HuH-7 (cell line): ENCODE measurements at regions not wholly inside any gene's neighbourhood (a gene's known extent, or its start where the extent isn't known, plus 50 kb on each side); places are given as distances from the start of the nearest gene placed in this dataset.

ENCODE experiments used
- DNase-seq: peaks from one replicate; pipeline ENCODE4 v3.0.0; 2011; ENCODE audit warnings: low spot score

- no peak for DNase-seq
These were observed 96.2 kb downstream of the DUSP6 start for GRCh38 chr12:89256060-89256459.

- DNase-seq: no peak
These were observed 98.8 kb downstream of the DUSP6 start for GRCh38 chr12:89253488-89253887.

DNA sequence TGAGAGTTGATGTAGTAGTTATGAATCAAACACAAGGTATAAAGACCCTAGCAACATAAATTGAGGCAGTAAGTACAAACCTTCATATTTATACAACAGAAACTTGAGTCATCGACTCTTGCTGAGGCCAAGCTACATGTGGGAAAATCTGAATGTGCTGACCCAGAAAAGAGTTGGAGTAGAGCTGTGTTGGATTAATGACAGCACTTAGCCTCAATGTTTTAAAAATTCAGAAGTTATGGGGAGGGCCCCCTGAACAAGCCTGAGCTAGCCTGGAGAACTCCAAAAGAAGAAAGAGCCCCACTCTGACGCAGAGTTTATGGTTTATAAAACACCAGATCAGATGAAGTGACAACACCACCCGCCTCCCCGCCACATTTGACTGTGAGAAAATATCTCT lies 100.0 kb downstream of the DUSP6 start:
- no peak for DNase-seq

DNA sequence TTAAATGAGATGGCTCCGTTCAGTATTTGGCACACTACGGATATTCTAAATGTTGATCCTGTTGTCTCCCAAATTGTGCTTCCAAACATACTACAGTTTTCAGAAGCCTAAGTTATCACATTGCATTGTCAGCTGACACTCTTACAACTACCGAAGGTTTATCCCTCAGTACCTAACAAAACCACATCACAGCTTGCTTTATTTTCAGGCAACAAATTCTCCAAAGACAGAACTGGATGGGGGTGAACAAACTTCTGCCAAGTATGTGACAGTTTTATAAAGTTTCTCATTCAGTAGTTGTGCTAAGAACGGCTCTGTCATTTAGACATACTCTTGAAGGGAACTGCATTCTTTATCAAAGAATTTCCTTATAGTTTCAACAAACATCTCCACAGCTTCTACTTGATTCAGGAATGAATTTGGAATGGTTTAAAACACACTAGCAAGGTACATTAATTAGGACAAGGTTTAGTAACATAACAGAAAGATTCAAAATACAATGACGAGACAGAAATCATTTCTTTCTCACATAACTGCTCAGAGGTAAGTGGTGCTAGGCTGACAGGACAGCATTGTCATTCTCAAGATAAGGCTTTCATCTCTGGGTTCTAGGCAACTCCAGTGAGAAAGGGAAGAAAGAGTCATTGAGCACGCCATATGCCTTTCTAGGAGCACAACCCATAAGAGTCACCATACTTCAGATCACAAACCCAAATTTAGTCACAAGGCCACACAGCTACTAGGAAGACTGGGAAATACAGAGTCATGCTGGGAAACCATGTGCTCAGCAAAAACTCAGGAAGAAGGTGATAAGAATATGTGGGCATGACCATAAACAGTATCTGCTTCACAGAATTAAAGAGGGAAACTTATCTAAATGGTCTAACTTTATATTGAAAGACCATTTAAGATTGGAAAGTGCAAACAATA lies 100.7 kb downstream of the DUSP6 start:
- DNase-seq: no peak

DNA sequence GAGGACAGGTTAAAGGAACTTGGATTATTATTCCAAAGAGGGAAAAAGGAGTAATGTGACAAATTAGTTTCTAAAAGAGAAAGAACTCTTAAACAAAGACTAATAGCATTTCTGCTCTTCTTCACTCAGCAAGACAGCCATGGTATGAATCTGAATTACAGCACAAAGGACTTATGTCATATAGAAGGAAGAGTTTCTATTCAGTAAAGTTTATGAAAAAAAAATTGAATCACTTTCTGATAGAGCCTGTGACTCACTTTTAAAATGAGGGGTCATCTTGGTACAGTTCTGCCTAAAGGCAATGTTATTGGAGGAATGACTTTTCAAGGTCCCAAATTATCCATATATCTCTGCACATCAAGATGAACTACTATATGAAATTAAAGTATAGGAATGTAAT lies 101.7 kb downstream of the DUSP6 start:
- no peak for DNase-seq

DNA sequence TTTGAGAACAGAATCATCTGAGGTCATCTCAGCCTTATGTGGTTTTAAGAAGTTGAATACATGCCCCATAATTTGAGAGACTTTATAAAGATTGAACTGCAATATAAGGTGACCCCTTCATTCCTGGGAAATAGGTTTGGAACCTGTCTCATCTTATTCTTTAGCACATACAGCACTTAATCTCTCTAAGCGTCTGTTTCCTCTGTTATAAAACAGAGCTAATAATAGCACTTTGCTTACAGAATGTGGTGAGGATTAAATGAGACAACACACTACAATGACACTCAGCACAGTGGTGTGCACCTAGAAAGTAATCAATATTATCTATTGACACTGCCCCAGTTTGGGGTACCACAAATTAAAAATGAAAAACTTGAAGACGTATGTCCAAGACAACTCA lies 102.1 kb downstream of the DUSP6 start:
- no peak for DNase-seq

- DNase-seq: no peak
These were observed 104.3 kb downstream of the DUSP6 start for GRCh38 chr12:89247967-89248366.

- DNase-seq: no peak
These were observed 104.8 kb downstream of the DUSP6 start for GRCh38 chr12:89247541-89247942.

- DNase-seq: no peak
These were observed 107.2 kb downstream of the DUSP6 start for GRCh38 chr12:89245090-89245489.

- no peak for DNase-seq
These were observed 107.8 kb downstream of the DUSP6 start for GRCh38 chr12:89244536-89244935.

- DNase-seq: no peak
These were observed 108.5 kb downstream of the DUSP6 start for GRCh38 chr12:89243771-89244170.

GRCh38 chr12:89239534-89239933 lies 112.8 kb downstream of the DUSP6 start:
- DNase-seq: no peak

DNA sequence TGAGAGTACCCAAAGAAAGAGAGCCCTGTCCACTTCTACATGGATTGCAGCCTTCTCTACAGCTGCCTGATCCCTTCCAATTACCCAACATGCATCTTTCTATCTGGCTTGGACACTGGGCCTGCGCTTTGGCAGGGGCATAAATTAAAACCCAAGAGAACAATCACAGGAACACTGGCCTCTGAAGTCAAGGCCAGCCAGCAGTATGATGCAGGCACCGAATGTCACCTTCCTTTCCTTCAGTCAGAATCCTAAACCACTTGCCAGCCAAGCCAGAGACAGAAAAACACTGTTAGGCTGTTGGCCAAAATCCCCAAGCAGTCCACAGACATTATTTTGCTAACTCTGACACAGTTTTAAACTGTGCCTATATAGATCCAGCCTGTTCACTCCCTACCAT lies 113.7 kb downstream of the DUSP6 start:
- DNase-seq: no peak

- no peak for DNase-seq
These were observed 114.5 kb downstream of the DUSP6 start for GRCh38 chr12:89237763-89238162.

- DNase-seq: no peak
These were observed 115.4 kb downstream of the DUSP6 start for GRCh38 chr12:89236748-89237383.

- no peak for DNase-seq
These were observed 116.1 kb downstream of the DUSP6 start for GRCh38 chr12:89236237-89236636.

DNA sequence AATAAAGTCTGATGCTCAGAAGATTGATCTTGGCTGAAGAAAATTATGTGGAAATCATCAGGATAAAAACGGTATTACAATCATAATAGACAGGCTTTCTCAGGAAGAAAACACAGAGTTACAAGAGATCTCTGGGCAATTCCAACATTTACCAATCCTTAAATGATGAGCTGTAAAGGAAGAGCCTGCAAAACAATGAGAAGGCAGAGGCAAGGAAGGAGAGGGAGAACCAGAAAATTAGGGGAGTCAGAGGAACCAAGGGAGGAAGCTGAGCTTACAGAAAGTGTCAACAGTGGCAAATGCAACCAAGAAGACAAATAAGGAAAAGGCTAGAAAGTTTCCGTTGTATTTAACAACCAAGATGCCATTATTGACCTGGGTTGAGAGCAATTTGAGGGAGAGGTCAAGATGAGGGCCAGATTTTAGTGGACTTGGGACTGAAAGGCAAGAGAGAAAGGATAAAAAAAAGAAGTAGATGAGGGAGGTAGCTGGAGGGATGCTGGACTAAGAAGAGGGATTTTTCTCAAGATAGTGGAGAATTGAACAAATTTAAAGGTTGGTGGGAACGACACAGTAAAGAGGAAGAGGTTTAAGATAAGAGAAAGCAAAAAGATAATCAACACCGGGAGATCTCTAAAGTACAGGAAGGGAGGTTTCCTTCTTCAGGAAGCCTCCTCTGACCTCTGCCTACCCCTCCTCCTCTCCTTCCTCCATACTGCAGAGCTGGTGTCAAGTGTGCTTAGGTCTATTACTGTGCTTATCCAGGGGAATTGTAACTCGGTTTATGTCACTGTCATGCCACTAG lies 116.9 kb downstream of the DUSP6 start:
- no peak for DNase-seq

DNA sequence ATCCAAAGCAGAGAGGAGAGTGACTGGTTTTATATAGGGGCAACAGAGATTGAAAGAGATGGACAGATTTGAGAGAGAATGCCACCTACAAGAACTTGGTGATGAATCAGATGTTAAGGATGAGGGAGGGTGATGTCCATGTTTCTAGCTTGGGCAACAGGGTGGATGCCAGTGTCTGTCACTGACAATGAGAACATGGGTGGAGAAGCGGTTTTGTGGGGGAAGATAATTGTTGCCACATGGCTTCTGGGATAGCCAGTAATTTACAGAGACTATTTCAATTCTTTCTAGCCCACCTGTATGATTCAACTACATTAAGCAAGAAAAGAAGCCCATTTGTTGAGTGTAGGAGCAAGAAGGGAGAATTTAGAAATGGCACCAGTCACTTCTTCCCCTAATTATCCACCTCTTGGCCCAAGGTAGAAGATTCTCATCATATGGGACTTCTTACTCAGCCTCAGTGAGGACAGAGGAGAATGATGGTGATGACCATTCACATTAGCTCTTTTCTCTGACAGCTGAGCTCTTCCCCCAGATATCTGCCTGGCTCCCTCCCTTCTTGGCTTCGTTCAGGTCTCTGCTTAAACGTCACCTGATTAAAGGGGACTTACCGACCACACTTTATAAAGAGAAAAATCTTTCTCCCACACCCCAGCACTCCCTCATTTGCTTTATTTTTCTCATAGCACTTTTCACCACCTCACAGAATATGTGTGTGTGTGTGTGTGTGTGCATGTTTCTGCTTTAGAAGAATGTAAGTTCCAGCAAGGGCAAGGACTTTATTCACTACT lies 117.8 kb downstream of the DUSP6 start:
- no peak for DNase-seq

DNA sequence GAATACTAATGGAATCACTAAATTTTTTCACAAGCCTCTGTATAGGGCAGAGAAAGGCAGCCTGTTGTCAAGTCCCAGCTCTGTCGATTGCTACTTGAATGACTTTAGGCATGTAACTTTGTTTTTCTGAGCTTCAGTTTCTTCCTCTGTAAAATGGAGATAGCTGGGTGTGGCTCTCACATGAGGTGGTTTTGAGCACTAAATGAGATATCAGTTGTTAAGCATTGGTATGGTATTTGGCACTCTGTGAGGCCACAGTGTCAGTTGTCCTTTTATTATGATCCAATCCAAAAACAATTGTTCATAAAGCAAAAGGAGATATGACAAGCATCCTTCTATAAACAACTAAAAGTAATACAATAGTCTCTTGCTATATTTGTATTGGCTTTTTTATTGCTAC lies 120.6 kb downstream of the DUSP6 start:
- no peak for DNase-seq

GRCh38 chr12:89230376-89231315 lies 121.7 kb downstream of the DUSP6 start:
- DNase-seq: no peak

DNA sequence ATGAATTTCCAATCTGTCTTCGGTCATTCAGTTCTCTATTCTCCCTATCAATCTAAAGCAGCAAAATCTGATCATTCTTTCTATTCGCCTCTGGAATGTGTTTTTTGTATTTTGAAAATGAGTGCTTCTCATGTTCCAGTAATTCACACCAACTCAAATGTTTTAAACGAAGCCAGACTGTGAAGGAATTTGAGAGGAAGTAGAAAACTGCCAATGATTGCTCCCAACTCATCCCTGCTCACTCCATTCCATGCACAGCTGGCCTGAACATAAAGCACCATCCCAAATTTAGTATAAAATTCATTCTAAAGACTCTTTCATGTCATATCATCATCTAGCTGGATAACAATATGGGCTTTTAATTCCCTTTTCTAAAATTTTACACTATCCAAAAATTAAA lies 123.8 kb downstream of the DUSP6 start:
- DNase-seq: no peak
